ENCODE measurements at regions not wholly inside any gene's neighbourhood (a gene's known extent, or its start where the extent isn't known, plus 50 kb on each side); places are given as distances from the start of the nearest gene placed in this dataset.
"Not testable (repeated sequence)": the region's sequence is repeated elsewhere in the genome, so short reads cannot be mapped to it uniquely, and the experiment has no call there.

DNA sequence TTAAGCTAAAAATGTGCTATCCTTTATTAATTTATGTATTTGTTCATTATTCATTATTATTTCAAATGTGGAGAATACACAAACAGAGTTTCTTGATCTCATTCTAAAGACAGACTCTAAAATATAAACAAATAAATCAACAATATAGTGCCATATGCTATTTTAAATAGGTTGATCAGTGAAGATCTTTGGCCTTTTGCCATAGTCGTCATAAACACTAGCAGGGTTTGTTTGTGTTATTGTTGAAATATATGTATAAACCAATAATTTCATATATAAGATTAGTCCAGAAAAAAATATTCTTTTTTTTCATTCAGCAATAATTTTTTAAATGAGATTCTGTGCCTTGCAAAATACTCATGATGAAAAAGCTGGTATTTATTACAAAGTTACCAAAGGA is 62.1 kb upstream of the KYNU start:
- H3K4me3 Mint-ChIP-seq (ENCODE audit: unreplicated experiment): no peak overlapping the region
- no peak for DNase-seq (ENCODE audit: extremely low spot score, unreplicated experiment)
- TF ChIP-seq, protein P1, sequence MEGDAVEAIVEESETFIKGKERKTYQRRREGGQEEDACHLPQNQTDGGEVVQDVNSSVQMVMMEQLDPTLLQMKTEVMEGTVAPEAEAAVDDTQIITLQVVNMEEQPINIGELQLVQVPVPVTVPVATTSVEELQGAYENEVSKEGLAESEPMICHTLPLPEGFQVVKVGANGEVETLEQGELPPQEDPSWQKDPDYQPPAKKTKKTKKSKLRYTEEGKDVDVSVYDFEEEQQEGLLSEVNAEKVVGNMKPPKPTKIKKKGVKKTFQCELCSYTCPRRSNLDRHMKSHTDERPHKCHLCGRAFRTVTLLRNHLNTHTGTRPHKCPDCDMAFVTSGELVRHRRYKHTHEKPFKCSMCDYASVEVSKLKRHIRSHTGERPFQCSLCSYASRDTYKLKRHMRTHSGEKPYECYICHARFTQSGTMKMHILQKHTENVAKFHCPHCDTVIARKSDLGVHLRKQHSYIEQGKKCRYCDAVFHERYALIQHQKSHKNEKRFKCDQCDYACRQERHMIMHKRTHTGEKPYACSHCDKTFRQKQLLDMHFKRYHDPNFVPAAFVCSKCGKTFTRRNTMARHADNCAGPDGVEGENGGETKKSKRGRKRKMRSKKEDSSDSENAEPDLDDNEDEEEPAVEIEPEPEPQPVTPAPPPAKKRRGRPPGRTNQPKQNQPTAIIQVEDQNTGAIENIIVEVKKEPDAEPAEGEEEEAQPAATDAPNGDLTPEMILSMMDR (IDR thresholded peaks at IDR 0.05): no peak
- no peaks in the 10 kb centered on the region for H3K9me3 Mint-ChIP-seq (ENCODE audit: unreplicated experiment)
- no peaks in the 10 kb centered on the region for H3K27me3 Mint-ChIP-seq (ENCODE audit: unreplicated experiment)
- no peak overlapping the region for H3K27ac Mint-ChIP-seq (ENCODE audit: unreplicated experiment)
- peaks cover 35% of the 10 kb centered on the region for H3K4me1 Mint-ChIP-seq (ENCODE audit: unreplicated experiment)
- H3K36me3 Mint-ChIP-seq (ENCODE audit: unreplicated experiment): peaks cover 6% of the 10 kb centered on the region

DNA sequence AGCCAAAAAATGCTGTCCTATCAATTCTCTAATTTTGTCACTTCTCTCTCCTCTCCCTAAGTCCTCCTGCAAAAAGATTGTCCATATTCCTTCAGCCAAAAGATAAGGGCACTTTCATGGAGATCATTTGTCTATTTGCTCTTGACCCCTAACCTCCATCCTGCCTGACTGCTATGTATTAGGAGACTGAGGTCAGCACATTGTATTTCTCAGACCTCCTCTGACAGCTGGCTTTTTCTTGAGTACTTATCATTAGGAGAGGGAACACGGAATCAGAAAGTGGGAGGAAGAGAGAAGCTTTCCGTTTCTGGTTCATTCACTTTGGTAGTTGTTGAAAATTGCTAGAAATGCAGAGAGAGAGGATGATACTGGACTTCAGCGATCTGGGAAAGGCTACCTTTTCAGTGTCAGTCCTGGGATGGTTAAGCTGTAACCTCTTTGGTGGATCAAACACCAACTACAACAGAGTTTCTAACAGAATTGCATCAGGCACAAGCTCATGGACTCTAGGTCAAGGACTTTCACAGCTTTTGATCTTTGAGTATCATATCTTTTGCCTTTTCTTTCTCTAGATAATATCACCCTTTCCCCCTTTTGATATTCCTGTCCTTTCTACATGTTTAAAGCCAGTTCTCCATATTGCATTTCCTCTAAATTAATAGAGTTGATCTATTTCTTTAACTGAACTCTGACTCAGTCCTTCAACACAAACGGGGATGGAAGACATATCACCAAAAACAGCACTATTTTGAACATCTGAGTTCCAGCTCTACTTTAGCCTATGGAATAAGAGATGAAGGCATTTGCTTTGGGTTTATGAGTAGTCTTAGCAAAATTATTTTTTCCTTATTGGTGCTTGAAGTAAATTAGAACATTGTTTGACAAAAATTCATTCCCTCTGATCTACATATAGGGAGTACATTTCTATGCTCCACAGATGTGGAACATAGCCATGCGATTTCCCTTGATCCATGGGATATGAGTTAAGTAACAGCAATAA is 63.3 kb upstream of the KYNU start:
- no peaks in the 10 kb centered on the region for H3K9me3 Mint-ChIP-seq (ENCODE audit: unreplicated experiment)
- no peak overlapping the region for H3K4me3 Mint-ChIP-seq (ENCODE audit: unreplicated experiment)
- H3K27me3 Mint-ChIP-seq (ENCODE audit: unreplicated experiment): no peaks in the 10 kb centered on the region
- DNase-seq (ENCODE audit: extremely low spot score, unreplicated experiment): no peak
- no peak overlapping the region for H3K27ac Mint-ChIP-seq (ENCODE audit: unreplicated experiment)
- TF ChIP-seq, protein P1 (IDR thresholded peaks at IDR 0.05): no peak
- H3K4me1 Mint-ChIP-seq (ENCODE audit: unreplicated experiment): peaks cover 27% of the 10 kb centered on the region
- peaks cover 6% of the 10 kb centered on the region for H3K36me3 Mint-ChIP-seq (ENCODE audit: unreplicated experiment)

DNA sequence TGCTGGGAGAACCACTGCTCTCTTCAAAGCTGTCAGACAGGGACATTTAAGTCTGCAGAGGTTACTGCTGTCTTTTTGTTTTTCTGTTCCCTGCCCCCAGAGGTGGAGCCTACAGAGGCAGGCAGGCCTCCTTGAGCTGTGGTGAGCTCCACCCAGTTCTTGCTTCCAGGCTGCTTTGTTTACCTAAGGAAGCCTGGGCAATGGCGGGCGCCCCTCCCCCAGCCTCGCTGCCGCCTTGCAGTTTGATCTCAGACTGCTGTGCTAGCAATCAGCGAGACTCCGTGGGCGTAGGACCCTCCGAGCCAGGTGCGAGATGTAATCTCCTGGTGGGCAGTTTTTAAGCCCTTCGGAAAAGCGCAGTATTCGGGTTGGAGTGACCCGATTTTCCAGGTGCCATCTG is 65.8 kb upstream of the KYNU start:
- H3K9me3 Mint-ChIP-seq (ENCODE audit: unreplicated experiment); H3K27ac Mint-ChIP-seq (ENCODE audit: unreplicated experiment); H3K27me3 Mint-ChIP-seq (ENCODE audit: unreplicated experiment); H3K36me3 Mint-ChIP-seq (ENCODE audit: unreplicated experiment); DNase-seq (ENCODE audit: extremely low spot score, unreplicated experiment); H3K4me3 Mint-ChIP-seq (ENCODE audit: unreplicated experiment): not testable (repeated sequence)
- peaks cover 15% of the 10 kb centered on the region for H3K4me1 Mint-ChIP-seq (ENCODE audit: unreplicated experiment)

DNA sequence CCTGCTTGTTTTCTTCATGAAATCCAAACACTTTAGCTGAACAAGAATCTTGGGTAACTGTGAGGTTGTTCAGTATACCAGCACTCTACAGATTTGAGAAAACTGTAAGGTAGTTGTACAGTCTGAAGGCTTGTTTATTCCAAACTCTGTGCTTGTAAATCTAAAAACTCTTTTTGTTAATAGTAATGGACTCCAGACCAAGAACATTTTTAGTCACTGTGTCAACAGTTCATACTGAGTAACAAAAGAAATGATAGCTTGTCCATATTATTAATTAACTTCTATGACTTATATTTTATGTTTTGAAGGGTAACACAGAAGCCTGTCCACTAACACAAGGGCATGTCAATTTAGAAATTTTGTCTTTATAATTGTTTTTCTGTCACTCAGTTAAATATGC is 72.2 kb upstream of the KYNU start:
- no peaks in the 10 kb centered on the region for H3K36me3 Mint-ChIP-seq (ENCODE audit: unreplicated experiment)
- no peak overlapping the region for H3K27ac Mint-ChIP-seq (ENCODE audit: unreplicated experiment)
- H3K9me3 Mint-ChIP-seq (ENCODE audit: unreplicated experiment): no peaks in the 10 kb centered on the region
- TF ChIP-seq, protein P1 (IDR thresholded peaks at IDR 0.05): no peak
- no peak overlapping the region for H3K4me3 Mint-ChIP-seq (ENCODE audit: unreplicated experiment)
- no peak for DNase-seq (ENCODE audit: extremely low spot score, unreplicated experiment)
- no peaks in the 10 kb centered on the region for H3K27me3 Mint-ChIP-seq (ENCODE audit: unreplicated experiment)
- no peaks in the 10 kb centered on the region for H3K4me1 Mint-ChIP-seq (ENCODE audit: unreplicated experiment)

DNA sequence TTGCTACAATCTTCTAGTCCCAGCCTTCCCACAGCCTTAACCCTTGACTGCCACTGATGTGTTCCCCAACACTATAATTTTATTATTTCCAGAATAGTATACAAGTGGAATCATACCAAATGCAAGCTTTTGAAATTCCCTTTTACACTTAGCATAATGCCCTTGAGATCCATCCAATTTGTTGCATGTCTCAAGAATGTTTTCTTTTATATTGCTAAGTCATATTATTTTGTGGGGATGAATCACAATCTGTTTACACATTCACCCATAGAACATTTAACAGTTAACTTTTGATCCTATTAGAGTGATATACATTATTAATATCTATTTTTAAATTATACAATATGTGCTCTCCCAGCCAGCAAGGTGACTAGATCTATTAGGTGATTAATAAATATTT is 74.3 kb upstream of the KYNU start:
- Mint-ChIP-seq H3K27me3 (ENCODE audit: unreplicated experiment) (no peaks in the 10 kb centered on the region), H3K4me1 (ENCODE audit: unreplicated experiment) (no peaks in the 10 kb centered on the region), H3K27ac (ENCODE audit: unreplicated experiment) (no peak overlapping the region), H3K9me3 (ENCODE audit: unreplicated experiment) (no peaks in the 10 kb centered on the region), H3K4me3 (ENCODE audit: unreplicated experiment) (no peak overlapping the region), H3K36me3 (ENCODE audit: unreplicated experiment) (no peaks in the 10 kb centered on the region)
- DNase-seq (ENCODE audit: extremely low spot score, unreplicated experiment): no peak
- TF ChIP-seq, protein P1 (IDR thresholded peaks at IDR 0.05): no peak
